ENCODE measurements at regions not wholly inside any gene's neighbourhood (a gene's known extent, or its start where the extent isn't known, plus 50 kb on each side); places are given as distances from the start of the nearest gene placed in this dataset.

- Histone ChIP-seq H3K36me3 (ENCODE audit: insufficient read depth, low read length) (no peaks in the 10 kb centered on the region), H3K79me2 (ENCODE audit: insufficient read depth, low read length) (no peaks in the 10 kb centered on the region), H3F3A (ENCODE audit: low read depth) (no peaks in the 10 kb centered on the region), H3K4me3 (ENCODE audit: low read length, poor library complexity, severe bottlenecking) (no peak overlapping the region), H3K4me2 (ENCODE audit: low read depth, low read length, poor library complexity, severe bottlenecking) (no peak overlapping the region), H3K9ac (ENCODE audit: low read depth, low read length, poor library complexity, severe bottlenecking) (no peak overlapping the region), H3K27me3 (ENCODE audit: insufficient read depth, low read length, poor library complexity, severe bottlenecking) (no peaks in the 10 kb centered on the region), H3K9me3 (ENCODE audit: insufficient read depth, low read depth, low read length) (peaks cover 17% of the 10 kb centered on the region), H3K4me1 (ENCODE audit: insufficient read depth, low read length, poor library complexity, severe bottlenecking) (peaks cover 6% of the 10 kb centered on the region), H4K20me1 (ENCODE audit: insufficient read depth, low read length, poor library complexity, severe bottlenecking) (no peaks in the 10 kb centered on the region), H3K9me2 (replicated peaks; ENCODE audit: low read depth, low read length) (no peaks in the 10 kb centered on the region), H2AFZ (ENCODE audit: low read length) (no peak overlapping the region)
- TF ChIP-seq, protein P1, sequence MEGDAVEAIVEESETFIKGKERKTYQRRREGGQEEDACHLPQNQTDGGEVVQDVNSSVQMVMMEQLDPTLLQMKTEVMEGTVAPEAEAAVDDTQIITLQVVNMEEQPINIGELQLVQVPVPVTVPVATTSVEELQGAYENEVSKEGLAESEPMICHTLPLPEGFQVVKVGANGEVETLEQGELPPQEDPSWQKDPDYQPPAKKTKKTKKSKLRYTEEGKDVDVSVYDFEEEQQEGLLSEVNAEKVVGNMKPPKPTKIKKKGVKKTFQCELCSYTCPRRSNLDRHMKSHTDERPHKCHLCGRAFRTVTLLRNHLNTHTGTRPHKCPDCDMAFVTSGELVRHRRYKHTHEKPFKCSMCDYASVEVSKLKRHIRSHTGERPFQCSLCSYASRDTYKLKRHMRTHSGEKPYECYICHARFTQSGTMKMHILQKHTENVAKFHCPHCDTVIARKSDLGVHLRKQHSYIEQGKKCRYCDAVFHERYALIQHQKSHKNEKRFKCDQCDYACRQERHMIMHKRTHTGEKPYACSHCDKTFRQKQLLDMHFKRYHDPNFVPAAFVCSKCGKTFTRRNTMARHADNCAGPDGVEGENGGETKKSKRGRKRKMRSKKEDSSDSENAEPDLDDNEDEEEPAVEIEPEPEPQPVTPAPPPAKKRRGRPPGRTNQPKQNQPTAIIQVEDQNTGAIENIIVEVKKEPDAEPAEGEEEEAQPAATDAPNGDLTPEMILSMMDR (conservative IDR thresholded peaks at IDR 0.05; ENCODE audit: low read length) = no peak
- TF ChIP-seq EZH2phosphoT487 (IDR thresholded peaks at IDR 0.05; ENCODE audit: borderline replicate concordance) = no peak
Observed at GRCh38 chr2:160976797-160977196, 183.4 kb upstream of the TANK start.

GRCh38 chr2:160977376-160977775, 182.9 kb upstream of the TANK start:
- H3F3A ChIP-seq (ENCODE audit: low read depth) = no peaks in the 10 kb centered on the region
- no peaks in the 10 kb centered on the region for H3K36me3 ChIP-seq (ENCODE audit: insufficient read depth, low read length)
- H3K4me2 ChIP-seq (ENCODE audit: low read depth, low read length, poor library complexity, severe bottlenecking) = no peak overlapping the region
- no peak overlapping the region for H3K4me3 ChIP-seq (ENCODE audit: low read length, poor library complexity, severe bottlenecking)
- TF ChIP-seq, protein P1 (conservative IDR thresholded peaks at IDR 0.05; ENCODE audit: low read length) = no peak
- no peak for TF ChIP-seq EZH2phosphoT487 (IDR thresholded peaks at IDR 0.05; ENCODE audit: borderline replicate concordance)
- H2AFZ ChIP-seq (ENCODE audit: low read length) = no peak overlapping the region
- H4K20me1 ChIP-seq (ENCODE audit: insufficient read depth, low read length, poor library complexity, severe bottlenecking) = no peaks in the 10 kb centered on the region
- no peak overlapping the region for H3K9ac ChIP-seq (ENCODE audit: low read depth, low read length, poor library complexity, severe bottlenecking)
- H3K27me3 ChIP-seq (ENCODE audit: insufficient read depth, low read length, poor library complexity, severe bottlenecking) = no peaks in the 10 kb centered on the region
- peaks cover 17% of the 10 kb centered on the region for H3K9me3 ChIP-seq (ENCODE audit: insufficient read depth, low read depth, low read length)
- peaks cover 6% of the 10 kb centered on the region for H3K4me1 ChIP-seq (ENCODE audit: insufficient read depth, low read length, poor library complexity, severe bottlenecking)
- H3K9me2 ChIP-seq (replicated peaks; ENCODE audit: low read depth, low read length) = no peaks in the 10 kb centered on the region
- H3K79me2 ChIP-seq (ENCODE audit: insufficient read depth, low read length) = no peaks in the 10 kb centered on the region

- no peak for TF ChIP-seq EZH2phosphoT487 (IDR thresholded peaks at IDR 0.05; ENCODE audit: borderline replicate concordance)
- TF ChIP-seq, protein P1 (conservative IDR thresholded peaks at IDR 0.05; ENCODE audit: low read length) = no peak
- Histone ChIP-seq H3K27me3 (ENCODE audit: insufficient read depth, low read length, poor library complexity, severe bottlenecking) (no peaks in the 10 kb centered on the region), H3K36me3 (ENCODE audit: insufficient read depth, low read length) (no peaks in the 10 kb centered on the region), H3F3A (ENCODE audit: low read depth) (no peaks in the 10 kb centered on the region), H4K20me1 (ENCODE audit: insufficient read depth, low read length, poor library complexity, severe bottlenecking) (no peaks in the 10 kb centered on the region), H3K79me2 (ENCODE audit: insufficient read depth, low read length) (no peaks in the 10 kb centered on the region), H3K4me1 (ENCODE audit: insufficient read depth, low read length, poor library complexity, severe bottlenecking) (peaks cover 6% of the 10 kb centered on the region), H2AFZ (ENCODE audit: low read length) (no peak overlapping the region), H3K9me2 (replicated peaks; ENCODE audit: low read depth, low read length) (no peaks in the 10 kb centered on the region), H3K9me3 (ENCODE audit: insufficient read depth, low read depth, low read length) (peaks cover 17% of the 10 kb centered on the region), H3K9ac (ENCODE audit: low read depth, low read length, poor library complexity, severe bottlenecking) (no peak overlapping the region), H3K4me3 (ENCODE audit: low read length, poor library complexity, severe bottlenecking) (no peak overlapping the region), H3K4me2 (ENCODE audit: low read depth, low read length, poor library complexity, severe bottlenecking) (no peak overlapping the region)
Observed at GRCh38 chr2:160977854-160978253, 182.4 kb upstream of the TANK start.

Data from Loucy (cell line).